Breast epithelium (tissue), 3 donors: ENCODE measurements at regions not wholly inside any gene's neighbourhood (a gene's known extent, or its start where the extent isn't known, plus 50 kb on each side); places are given as distances from the start of the nearest gene placed in this dataset.

Experiments
- POLR2A ChIP-seq: fragments of 450-650 bp; IDR thresholded peaks from one replicate; pipeline ENCODE4 v1.6.1; 2016; ENCODE audit warnings: antibody characterized with exemption, mild to moderate bottlenecking, moderate library complexity
- TF ChIP-seq, protein P1 (sequence below), 3 donors: fragments of 450-650 bp; IDR thresholded peaks; one replicate each; pipeline ENCODE4 v1.5.1; 2016 to 2017; ENCODE audit warnings: antibody characterized with exemption in 3 of 3, mild to moderate bottlenecking in 3 of 3, moderate library complexity in 3 of 3

GRCh38 chr7:81317741-81318140, 398.9 kb upstream of the SEMA3C start:
- TF ChIP-seq, protein P1, sequence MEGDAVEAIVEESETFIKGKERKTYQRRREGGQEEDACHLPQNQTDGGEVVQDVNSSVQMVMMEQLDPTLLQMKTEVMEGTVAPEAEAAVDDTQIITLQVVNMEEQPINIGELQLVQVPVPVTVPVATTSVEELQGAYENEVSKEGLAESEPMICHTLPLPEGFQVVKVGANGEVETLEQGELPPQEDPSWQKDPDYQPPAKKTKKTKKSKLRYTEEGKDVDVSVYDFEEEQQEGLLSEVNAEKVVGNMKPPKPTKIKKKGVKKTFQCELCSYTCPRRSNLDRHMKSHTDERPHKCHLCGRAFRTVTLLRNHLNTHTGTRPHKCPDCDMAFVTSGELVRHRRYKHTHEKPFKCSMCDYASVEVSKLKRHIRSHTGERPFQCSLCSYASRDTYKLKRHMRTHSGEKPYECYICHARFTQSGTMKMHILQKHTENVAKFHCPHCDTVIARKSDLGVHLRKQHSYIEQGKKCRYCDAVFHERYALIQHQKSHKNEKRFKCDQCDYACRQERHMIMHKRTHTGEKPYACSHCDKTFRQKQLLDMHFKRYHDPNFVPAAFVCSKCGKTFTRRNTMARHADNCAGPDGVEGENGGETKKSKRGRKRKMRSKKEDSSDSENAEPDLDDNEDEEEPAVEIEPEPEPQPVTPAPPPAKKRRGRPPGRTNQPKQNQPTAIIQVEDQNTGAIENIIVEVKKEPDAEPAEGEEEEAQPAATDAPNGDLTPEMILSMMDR (IDR thresholded peaks at IDR 0.05), result no peak
- no peak for TF ChIP-seq POLR2A
